ENCODE measurements at regions not wholly inside any gene's neighbourhood (a gene's known extent, or its start where the extent isn't known, plus 50 kb on each side); places are given as distances from the start of the nearest gene placed in this dataset.
"Not testable (repeated sequence)": the region's sequence is repeated elsewhere in the genome, so short reads cannot be mapped to it uniquely, and the experiment has no call there.

DNA sequence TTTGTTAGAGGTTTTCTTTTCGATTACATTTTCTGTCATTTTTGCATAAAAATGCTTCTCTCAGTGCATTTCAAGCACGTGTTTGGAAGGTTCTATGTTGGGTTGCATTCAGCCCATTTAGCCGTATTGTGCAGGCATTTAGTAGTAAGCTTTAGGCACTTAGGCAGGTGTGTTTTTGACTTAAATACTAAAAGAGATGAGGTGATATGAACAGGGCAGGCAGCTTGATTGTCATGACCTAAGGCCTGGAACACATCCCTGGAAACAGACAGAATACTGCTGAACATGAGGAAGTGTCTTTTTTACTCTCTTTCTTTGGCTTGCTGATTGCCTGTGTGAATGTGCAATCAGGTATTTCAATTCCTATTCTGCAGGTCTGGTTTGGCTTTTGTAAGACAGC lies 610.5 kb upstream of the MAN1A1 start:
- DNase-seq (ENCODE audit: low spot score) = no peak

DNA sequence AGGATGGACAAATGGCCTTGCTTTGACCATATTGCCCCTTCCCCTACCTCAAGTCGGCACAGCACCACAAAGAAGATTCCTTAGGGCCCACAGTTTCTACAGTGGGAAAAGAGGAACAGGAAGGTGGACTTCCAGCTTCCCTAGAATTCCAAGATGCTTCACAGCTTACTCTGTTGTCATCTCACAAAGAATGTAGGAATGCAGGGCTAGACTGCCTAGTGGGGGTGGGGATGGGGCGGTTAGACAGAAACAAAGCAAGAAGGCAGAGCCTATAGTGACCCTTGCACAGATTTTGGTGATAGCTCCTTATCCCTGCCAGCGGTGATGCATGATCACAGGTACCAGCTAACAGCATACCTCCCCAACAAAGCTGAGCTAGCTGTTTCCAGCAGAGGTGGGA lies 607.6 kb upstream of the MAN1A1 start:
- DNase-seq (ENCODE audit: low spot score) = no peak

DNA sequence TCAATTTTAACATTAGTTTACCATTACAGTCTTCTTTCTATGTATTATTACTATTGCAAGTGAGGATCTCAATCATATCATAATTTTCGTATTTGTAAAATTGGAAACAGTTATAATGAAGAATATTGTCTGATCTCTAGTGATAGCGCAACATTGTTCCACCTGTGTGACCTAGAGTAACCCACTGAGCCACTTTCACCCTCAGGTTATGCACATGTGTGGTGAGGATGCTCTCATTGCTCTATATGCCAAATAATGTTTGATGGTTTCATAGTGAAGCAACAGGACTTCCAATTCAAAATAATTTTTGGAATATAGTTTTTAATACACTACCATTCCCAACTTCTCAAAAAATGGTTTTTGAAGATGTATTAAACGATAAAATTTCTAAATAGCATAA lies 603.1 kb upstream of the MAN1A1 start:
- no peak for DNase-seq (ENCODE audit: low spot score)

DNA sequence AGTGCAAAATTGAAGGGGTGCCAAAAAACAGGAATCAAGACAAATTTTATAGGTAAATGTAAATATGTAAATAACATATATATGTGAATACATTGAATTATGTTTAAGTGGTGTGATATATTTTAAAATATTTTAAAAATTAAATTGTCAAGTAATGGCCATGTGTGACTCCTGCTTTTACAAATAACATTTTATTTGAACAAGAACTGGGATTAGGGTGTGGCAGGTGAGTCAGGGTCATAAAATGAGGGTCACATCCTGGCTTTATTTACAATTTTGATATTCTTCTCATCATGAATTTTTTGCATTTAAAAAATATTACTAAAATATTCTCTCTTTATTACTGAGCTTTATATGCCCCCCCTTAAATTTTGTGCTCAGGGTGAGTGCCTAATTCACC lies 601.1 kb upstream of the MAN1A1 start:
- DNase-seq (ENCODE audit: low spot score) = no peak

DNA sequence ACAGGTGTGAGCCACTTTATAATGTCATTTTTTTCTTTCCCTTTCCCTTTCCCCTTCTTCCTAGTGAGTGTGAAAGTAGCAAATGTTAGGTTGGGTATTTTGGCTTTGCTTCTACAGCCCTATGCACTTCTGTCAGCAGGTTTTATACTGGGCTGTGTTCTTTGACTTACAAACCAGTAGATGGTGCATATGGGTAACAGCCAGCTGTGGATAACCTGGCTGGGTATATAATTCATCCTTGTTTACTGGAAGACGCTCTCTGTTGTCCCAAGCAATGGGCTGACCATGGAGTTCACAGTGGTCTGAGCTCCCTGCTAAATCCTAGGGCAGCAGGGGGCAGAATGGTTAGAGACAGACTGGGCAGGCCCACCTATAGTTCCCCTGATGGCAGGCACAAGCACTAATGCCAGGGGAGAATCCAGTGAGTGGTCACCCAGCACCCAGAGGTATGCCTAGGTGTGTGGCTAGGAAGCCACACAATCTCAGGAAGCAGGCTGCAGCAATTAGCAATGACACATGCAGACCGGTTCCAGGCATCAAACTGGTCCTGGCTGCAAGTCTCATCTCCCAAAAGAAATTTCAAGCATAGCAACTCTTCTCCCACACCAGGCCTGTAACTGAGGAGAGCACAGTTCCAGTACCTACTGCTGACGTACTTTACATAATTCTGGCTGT lies 592.7 kb upstream of the MAN1A1 start:
- DNase-seq (ENCODE audit: low spot score) = no peak

DNA sequence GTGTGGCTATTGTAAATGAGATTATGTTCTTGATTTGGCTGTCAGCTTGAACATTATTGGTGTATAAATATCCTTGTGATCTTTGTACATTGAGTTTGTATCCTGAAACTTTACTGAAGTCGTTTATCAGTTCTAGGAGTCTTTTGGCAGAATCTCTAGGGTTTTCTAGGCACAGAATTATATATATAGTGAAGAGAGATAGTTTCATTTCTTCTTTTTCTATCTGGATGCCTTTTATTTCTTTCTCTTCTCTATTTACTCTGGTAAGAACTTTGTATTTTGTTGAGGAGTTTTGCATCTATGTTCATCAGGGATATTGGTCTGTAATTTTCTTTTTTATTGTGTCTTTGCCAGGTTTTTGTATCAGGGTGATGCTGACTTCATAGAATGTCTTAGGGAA lies 589.2 kb upstream of the MAN1A1 start:
- no peak for DNase-seq (ENCODE audit: low spot score)

DNA sequence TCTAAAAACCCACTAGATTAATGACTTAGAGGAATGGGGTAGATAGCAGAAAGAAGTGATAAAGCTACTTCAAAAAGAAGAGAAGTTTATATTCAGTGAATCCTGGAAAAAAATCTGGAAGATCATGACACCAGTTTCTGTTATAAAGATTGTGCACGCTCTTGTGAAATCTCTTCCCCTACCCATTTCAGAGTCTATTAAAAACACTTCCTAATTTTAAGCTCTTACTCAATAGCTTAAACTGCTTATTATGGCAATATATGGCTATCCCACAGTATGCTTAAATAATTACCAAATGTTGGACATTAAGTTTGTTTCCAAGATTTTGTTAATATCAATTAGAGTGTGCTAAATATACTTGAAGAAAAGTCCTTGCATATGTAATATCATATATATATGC lies 585.3 kb upstream of the MAN1A1 start:
- DNase-seq (ENCODE audit: low spot score) = no peak

DNA sequence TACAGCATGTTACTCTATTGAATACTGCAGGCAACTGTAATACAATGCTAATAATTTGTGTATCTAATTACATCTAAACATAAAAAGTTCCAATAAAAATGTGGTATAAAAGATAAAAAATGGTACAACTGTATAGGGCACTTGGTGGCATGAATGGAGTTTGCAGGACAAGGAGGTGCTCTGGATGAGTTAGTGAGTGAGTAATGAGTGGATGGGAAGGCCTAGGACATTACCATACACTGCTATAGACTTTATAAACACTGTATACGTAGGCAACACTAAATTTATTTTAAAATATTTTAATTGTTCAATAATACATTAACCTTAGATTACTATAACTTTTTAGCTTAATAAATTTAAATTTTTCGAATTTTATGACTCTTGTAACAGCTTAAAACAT lies 579.6 kb upstream of the MAN1A1 start:
- no peak for DNase-seq (ENCODE audit: low spot score)

DNA sequence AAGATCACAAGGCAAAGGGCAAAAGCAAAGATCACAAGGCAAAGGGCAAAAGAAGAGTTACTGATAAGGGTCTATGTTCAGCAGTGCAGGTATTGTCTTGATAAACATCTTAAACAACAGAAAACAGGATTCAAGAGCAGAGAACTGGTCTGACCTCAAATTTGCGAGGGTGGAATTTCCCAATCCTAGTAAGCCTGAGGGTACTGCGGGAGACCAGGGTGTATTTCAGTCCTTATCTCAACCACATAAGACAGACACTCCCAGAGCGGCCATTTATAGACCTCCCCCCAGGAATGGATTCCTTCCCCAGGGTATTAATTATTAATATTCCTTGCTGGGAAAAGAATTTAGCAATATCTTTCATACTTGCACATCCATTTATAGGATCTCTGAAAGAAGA lies 575.3 kb upstream of the MAN1A1 start:
- DNase-seq (ENCODE audit: low spot score) = not testable (repeated sequence)

DNA sequence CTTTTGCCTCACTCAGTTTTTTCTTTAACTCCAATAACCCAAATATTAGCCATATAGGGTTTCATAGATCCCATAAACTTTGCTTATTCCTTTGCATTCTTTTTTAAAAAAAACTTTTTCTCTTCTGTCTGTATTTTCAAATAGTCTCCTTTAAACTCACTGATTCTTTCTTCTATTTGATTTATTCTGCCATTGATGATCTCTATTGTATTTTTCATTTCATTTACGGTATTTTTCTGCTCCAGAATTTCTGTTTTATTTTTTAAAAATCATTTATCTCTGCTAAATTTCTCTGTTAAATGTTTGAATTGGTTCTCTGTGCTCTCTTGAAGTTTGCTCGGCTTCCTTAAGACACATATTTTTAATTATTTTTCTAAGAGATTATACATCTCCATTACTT lies 573.3 kb upstream of the MAN1A1 start:
- DNase-seq (ENCODE audit: low spot score) = no peak

DNA sequence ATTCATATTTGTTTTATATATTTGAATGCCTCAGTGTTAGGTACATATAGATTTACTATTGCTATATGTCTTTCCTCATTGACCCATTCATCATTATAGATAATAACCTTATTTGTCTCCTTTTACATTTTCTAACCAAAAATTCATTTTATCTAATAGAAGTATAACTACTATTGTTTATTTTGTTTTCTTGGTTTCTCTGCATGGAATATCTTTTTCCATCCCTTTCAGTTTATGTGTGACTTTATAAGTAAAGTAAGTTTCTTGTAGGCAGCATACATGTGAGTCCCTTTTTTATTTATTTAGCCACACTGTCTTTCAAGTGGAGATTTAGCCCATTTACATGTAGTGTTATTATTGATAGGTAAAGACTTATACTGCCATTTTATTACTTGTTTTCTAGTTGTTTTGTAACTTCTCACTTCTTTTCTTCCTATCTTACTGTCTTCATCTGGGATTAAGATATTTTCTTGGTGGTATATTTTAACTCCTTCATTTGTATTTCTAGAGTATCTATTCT lies 572.0 kb upstream of the MAN1A1 start:
- DNase-seq (ENCODE audit: low spot score) = no peak

DNA sequence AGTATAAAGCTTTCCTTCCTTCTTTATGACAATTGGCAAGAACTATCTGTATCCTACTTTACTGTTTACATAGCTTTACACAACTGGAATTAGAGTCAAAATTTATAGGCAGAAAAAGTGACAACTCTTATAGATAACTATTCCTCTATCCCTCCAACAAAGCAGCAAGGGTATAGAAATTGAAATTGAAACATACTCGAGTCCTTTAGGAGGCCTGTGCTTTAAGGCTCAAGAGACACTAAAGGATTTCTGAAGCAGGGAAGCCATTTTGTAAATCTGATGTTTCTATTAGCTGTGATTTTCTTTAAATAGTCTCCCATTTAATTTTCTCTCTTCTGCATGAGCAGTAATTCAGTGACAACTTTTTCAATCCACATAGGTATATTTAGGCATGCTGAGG lies 567.6 kb upstream of the MAN1A1 start:
- DNase-seq (ENCODE audit: low spot score) = no peak

DNA sequence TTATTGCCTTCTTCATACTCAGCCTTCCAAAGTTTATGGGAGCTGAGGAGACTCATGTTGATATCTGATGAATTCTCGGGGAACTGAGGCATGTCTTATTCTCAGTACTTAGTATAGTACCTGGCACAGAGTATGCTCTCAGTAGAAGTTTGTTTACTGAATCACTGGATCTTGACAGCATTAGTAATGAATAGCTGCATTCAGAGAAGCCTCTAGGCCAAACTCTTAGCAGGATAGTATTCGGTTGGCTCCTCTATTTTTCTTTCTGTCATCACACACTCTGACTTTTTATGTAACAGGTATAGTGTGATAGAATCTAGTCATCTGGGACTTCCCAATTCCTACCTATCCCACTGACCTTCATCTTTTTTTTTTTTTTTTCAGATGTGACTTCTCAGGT lies 566.4 kb upstream of the MAN1A1 start:
- DNase-seq (ENCODE audit: low spot score) = no peak

DNA sequence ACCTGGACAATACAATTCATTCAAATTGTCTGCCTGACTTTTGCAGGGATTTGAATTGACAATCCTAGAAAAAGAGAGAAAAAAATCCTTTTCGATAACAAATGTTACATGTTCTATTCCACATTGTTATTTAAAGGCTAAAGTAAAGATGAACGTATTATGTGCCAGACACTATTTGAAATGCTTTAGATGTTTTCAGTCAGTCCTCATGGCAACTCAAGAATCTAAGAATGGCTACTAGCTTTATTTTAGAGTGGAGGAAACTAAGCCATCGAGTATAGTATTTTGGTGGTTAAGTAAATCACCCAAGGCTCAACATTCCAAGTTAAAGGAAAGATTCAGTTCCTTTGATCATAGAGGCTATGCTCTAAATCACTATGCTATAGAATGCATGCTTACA lies 558.6 kb upstream of the MAN1A1 start:
- DNase-seq (ENCODE audit: low spot score) = no peak

DNA sequence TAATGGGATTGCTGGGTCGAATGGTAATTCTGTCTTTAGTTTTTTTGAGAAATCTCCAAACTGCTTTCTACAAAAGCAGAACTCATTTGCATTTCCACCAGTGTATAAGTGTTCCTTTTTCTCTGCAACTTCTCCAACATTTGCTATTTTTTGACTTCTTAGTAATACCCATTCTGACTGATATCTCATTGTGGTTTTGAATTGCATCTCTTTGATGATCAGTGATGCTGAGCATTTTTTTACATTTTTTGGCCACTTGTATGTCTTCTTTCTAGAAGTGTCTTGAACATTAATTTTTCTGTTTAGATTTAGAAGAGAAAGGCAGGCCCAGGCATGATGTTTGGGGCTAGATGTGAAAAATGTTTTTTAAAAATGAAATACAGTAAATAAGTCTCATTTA lies 553.1 kb upstream of the MAN1A1 start:
- no peak for DNase-seq (ENCODE audit: low spot score)

DNA sequence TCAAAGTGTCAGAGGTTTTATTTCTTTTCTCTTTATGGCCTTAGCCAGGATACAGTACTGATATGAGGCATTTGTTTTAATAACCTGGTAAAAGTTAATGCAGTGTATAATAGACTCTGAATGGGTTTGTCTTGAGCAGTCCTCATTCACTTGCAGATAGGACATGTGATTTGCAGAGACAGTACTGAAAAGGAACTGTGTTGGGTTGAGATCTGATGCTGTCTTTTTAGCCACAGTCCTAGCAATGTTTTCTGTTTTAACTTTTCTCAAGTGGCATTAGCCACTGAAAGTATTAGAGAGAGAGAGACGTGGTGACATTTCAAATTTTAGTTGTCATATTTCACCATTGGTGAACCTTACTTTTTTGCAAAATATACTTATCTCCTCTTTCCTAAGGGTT lies 547.2 kb upstream of the MAN1A1 start:
- no peak for DNase-seq (ENCODE audit: low spot score)

DNA sequence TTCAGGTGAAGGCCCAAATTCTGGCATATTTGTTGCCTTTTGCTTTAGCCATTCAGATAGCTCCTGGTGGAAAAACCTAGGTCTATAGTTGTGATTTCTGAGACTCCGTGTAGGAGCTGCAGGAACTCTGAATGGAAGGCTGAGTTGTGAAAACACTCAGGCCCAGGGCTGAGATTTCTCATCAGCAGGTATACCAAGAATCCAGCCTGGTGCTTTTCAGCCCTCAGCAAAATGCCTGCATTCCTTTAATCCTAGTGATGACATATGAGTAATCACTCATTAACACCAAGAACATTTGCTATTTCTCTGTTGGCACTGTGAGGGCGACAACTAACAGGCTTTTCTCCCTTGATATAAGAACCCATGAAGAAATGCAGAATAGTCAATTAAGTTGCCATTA lies 546.1 kb upstream of the MAN1A1 start:
- DNase-seq (ENCODE audit: low spot score) = no peak

DNA sequence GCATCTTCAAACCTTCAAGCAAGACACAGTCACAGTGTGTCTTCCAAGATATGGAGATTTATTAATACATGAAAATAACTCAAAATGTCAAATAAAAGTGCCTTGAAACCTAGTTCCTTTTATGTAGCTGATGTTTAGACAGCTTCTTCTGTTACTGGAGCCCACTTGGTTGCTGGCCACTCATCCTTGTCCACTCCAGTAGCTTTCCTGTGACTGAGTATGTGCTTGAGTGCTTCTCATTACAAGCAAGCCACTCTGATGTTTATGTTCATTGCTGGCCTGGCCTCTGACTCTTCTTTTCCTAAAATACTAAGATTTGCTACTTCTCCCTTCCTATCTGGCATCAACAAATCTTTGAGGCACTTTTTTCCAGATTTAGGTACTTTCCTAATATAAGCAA lies 545.2 kb upstream of the MAN1A1 start:
- DNase-seq (ENCODE audit: low spot score) = no peak

DNA sequence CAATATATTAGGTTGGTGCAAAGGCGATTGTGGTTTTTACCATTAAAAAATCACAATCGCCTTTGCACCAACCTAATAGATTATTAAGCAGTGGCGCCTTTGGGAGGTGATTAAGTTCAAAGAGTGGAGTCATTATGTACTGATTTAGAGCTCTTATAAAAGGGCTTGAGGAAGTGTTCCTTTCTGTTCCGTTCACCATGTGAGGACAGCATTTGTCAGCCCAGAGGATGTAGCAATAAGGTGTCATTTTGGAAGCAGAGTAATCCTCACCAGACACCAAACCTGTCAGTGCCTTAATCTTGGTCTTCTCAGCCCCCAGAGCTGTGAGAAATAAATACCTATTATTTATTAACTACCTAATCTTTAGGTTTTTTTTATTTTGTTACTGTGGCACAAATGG lies 542.1 kb upstream of the MAN1A1 start:
- DNase-seq (ENCODE audit: low spot score) = no peak

DNA sequence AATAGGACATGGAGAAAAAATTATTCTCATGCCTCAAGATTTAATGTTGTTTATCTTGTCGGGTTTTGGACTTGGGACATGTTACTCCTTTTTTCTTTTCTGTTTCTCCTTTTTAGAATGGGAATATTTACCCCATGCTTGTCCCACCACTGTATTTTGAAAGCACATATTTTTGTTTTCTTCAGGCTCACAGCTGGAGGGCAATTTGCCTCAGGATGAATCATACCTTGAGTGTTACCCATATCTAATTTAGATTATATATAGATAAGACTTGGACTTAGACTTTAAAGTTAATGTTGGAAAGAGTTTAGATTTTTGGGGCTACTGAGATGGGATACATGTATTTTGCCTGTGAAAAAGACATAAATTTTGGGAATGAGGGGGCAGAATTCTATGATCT lies 541.6 kb upstream of the MAN1A1 start:
- DNase-seq (ENCODE audit: low spot score) = no peak

DNA sequence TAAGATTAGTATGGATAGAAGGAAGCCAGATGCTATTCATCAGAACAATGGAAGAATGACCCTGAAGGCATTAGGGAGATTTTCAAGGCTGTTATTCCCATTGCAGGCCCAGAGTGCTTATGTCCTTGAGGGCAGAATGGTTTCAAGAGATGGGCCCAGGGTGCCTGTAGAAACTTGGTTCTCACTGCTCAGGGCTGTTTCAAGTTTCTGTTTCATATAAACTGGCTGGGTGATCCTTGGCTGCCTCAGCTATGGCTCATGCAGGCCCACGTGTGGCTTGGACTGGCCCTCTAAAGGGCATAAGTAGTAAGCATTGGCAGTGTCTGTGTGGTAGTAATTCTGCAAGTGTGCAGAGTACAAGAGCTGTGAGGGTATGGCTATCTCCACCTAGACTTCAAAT lies 540.9 kb upstream of the MAN1A1 start:
- no peak for DNase-seq (ENCODE audit: low spot score)

DNA sequence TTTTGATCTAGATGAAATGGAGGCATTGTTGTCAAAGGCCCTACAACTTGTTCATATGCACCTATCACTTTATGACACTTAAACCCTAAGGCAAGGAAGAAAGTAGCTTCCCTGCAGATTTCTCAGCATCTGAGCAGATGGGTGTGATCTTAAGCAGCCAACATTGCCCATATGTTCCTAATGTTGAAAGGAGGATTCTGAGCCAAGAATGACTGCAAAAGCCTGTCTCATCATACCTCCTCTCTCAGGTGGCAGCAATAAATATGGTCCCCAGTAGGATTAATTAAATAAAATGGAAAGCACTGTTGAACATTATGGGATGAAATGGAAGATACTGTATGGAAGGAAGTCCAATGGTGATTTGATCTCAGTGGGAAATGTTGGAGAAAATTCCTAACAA lies 538.1 kb upstream of the MAN1A1 start:
- no peak for DNase-seq (ENCODE audit: low spot score)

DNA sequence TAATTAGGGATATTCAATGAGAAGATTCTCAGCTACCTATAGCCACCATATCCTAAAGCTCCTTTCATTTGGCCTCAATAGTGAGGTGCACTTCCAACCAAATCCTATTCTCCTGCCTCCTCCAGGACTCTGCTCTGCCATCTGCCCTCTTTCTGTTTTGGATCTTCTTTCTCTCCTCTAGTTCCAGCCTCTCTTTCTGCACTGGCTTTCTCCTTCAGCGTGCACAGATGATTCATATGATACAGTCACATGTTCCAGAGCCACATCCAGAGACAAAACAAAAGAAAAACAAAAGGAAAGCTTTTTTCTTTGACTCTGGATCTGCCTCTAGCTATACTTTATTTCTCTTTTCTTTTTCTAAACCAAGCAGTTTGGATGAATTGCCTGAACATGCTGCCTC lies 531.9 kb upstream of the MAN1A1 start:
- DNase-seq (ENCODE audit: low spot score) = no peak

DNA sequence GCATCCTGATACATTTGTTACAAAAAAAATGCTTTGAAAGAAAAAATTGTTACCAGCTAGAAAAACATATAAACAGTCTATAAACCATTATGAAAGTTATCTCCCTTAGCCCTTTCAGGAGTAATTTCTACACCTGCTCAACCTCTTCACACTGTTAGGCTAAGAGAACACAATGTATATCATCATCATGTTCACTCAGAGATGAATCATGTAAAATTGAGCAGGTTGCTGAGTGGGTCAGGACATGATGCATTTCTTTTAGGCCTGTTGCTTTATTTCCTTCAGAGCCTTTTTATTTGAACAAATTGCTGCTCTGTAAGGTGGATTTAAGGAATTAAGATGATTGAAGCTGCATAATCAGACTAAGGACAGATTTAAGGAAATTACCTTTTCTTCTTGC lies 531.3 kb upstream of the MAN1A1 start:
- DNase-seq (ENCODE audit: low spot score) = no peak

DNA sequence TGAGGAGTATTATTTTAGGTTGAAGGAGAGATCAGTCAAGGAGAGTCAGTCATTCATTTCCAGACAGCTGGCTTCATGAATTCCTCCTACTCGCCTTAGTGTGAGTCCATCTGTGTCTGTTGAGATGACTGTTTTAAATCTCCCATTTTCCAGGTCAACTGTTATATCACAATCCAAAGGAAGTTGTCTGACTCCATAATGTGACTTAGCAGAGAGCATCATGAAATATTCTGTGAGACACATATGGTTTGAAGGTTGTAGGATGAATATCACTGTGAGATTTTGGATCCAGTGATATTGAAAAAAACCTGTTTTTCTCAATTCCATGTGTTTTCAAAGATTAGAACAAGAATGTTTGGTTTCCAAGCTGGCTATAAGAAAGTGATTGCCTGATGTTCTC lies 530.2 kb upstream of the MAN1A1 start:
- DNase-seq (ENCODE audit: low spot score) = no peak
